NCI-H1436 treated with DMSO at 0.1 percent for 48 hours (cell line): ENCODE measurements at regions not wholly inside any gene's neighbourhood (a gene's known extent, or its start where the extent isn't known, plus 50 kb on each side); places are given as distances from the start of the nearest gene placed in this dataset.
"Not testable (repeated sequence)": the region's sequence is repeated elsewhere in the genome, so short reads cannot be mapped to it uniquely, and the experiment has no call there.

ENCODE experiments used
- DNase-seq: peaks from one replicate; lab custom pipeline; 2025; lab: John Stamatoyannopoulos, UW

- DNase-seq: no peak
These were observed 106.9 kb upstream of the ZNF746 start for GRCh38 chr7:149604521-149604920.

- DNase-seq: not testable (repeated sequence)
These were observed 103.2 kb upstream of the ZNF746 start for GRCh38 chr7:149600669-149601330.

GRCh38 chr7:149599636-149600206 is 102.1 kb upstream of the ZNF746 start:
- no peak for DNase-seq

GRCh38 chr7:149598721-149599308 is 101.2 kb upstream of the ZNF746 start:
- DNase-seq: no peak

- not testable (repeated sequence) for DNase-seq
These were observed 100.2 kb upstream of the ZNF746 start for GRCh38 chr7:149597789-149598188.

- DNase-seq: no peak
These were observed 97.9 kb upstream of the ZNF746 start for GRCh38 chr7:149595541-149595940.

- DNase-seq: no peak
These were observed 97.5 kb upstream of the ZNF746 start for GRCh38 chr7:149595078-149595477.

GRCh38 chr7:149588930-149589329 is 91.3 kb upstream of the ZNF746 start:
- no peak for DNase-seq

- DNase-seq: no peak
These were observed 89.3 kb upstream of the ZNF746 start for GRCh38 chr7:149586646-149587645.

- DNase-seq: no peak
These were observed 86.9 kb upstream of the ZNF746 start for GRCh38 chr7:149584530-149584929.

- no peak for DNase-seq
These were observed 86.4 kb upstream of the ZNF746 start for GRCh38 chr7:149584009-149584408.

GRCh38 chr7:149580328-149580727 is 82.7 kb upstream of the ZNF746 start:
- no peak for DNase-seq

GRCh38 chr7:149579365-149579764 is 81.8 kb upstream of the ZNF746 start:
- not testable (repeated sequence) for DNase-seq

GRCh38 chr7:149574428-149574827 is 76.8 kb upstream of the ZNF746 start:
- not testable (repeated sequence) for DNase-seq

- no peak for DNase-seq
These were observed 75.9 kb upstream of the ZNF746 start for GRCh38 chr7:149573519-149573918.

- DNase-seq: not testable (repeated sequence)
These were observed 75.3 kb upstream of the ZNF746 start for GRCh38 chr7:149572920-149573319.

GRCh38 chr7:149570784-149571183 is 73.2 kb upstream of the ZNF746 start:
- no peak for DNase-seq

GRCh38 chr7:149569726-149570422 is 72.3 kb upstream of the ZNF746 start:
- DNase-seq: no peak

GRCh38 chr7:149569025-149569725 is 71.6 kb upstream of the ZNF746 start:
- no peak for DNase-seq

GRCh38 chr7:149568218-149568617 is 70.6 kb upstream of the ZNF746 start:
- no peak for DNase-seq

- no peak for DNase-seq
These were observed 68.5 kb upstream of the ZNF746 start for GRCh38 chr7:149566103-149566502.
